ENCODE measurements at regions not wholly inside any gene's neighbourhood (a gene's known extent, or its start where the extent isn't known, plus 50 kb on each side); places are given as distances from the start of the nearest gene placed in this dataset.

- TF ChIP-seq, protein P1, sequence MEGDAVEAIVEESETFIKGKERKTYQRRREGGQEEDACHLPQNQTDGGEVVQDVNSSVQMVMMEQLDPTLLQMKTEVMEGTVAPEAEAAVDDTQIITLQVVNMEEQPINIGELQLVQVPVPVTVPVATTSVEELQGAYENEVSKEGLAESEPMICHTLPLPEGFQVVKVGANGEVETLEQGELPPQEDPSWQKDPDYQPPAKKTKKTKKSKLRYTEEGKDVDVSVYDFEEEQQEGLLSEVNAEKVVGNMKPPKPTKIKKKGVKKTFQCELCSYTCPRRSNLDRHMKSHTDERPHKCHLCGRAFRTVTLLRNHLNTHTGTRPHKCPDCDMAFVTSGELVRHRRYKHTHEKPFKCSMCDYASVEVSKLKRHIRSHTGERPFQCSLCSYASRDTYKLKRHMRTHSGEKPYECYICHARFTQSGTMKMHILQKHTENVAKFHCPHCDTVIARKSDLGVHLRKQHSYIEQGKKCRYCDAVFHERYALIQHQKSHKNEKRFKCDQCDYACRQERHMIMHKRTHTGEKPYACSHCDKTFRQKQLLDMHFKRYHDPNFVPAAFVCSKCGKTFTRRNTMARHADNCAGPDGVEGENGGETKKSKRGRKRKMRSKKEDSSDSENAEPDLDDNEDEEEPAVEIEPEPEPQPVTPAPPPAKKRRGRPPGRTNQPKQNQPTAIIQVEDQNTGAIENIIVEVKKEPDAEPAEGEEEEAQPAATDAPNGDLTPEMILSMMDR (IDR thresholded peaks at IDR 0.05; ENCODE audit: poor library complexity, severe bottlenecking) = no peak
- TF ChIP-seq EZH2 (IDR thresholded peaks at IDR 0.05; ENCODE audit: borderline replicate concordance, insufficient read depth, low read length, poor library complexity, severe bottlenecking) = no peak
- no peak for TF ChIP-seq EP300 (conservative IDR thresholded peaks at IDR 0.05; ENCODE audit: poor library complexity, severe bottlenecking)
- TF ChIP-seq SMC3 (conservative IDR thresholded peaks at IDR 0.05; ENCODE audit: poor library complexity) = no peak
- TF ChIP-seq POLR2AphosphoS5 (IDR thresholded peaks at IDR 0.05) = no peak
Observed at GRCh38 chr6:80457439-80457933, 351.0 kb downstream of the BCKDHB start.
